VCaP (cell line): ENCODE measurements at regions not wholly inside any gene's neighbourhood (a gene's known extent, or its start where the extent isn't known, plus 50 kb on each side); places are given as distances from the start of the nearest gene placed in this dataset.

Experiments used
- H3K27ac ChIP-seq: fragments of 450-650 bp; 2 replicates; pipeline ENCODE4 v1.5.1; 2017
- CTCF ChIP-seq: fragments of 450-650 bp; conservative IDR thresholded peaks from 2 replicates; pipeline ENCODE4 v1.5.1; 2017; ENCODE audit warnings: mild to moderate bottlenecking, moderate library complexity

- no peak overlapping the region for H3K27ac ChIP-seq
- no peak for TF ChIP-seq CTCF
Observed at GRCh38 chr19:30119180-30119908, 177.3 kb downstream of the URI1 start.

GRCh38 chr19:30120860-30121484, 178.9 kb downstream of the URI1 start:
- no peak for TF ChIP-seq CTCF
- H3K27ac ChIP-seq: no peak overlapping the region

DNA sequence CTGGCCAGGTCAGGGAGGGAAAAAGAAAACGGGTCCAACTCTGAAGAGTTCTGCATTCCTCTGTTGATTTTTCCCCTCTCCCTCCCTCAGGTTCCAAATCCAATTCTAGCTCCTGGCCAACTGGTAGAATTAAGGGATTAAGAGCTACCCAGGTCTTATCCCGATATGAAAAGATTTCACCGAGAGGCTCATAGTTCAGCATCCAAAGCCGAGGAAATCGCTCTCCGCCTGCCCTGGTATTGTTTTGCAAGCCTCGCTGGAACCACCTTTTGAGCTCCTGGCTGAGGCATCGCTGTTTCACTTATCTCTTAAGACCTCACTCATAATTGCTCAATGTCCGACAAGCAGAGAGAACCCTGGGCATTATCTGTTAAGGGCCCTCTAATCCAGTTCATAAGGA, 180.4 kb downstream of the URI1 start:
- TF ChIP-seq CTCF: no peak
- no peak overlapping the region for H3K27ac ChIP-seq

- no peak overlapping the region for H3K27ac ChIP-seq
- no peak for TF ChIP-seq CTCF
Observed at GRCh38 chr19:30123119-30123518, 181.1 kb downstream of the URI1 start.

DNA sequence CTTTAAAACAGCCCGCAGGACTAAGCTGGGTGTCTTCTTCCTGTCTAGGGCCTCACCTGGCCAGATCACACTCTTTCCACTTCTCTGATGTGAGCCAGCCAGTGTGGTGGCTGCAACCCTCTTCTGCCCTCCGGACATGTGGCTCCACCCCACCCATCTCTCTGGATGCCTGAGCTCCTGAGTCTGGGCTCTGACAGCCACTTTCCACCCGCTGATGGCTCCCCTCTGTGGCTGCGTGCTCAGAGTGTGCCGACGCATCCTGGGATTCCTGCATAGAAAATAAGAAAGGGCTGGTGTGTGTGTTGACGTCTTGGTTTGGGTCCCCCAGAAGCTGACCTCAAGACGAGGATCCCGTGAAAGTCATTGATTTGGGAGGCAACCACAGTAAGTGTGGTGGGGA, 181.6 kb downstream of the URI1 start:
- H3K27ac ChIP-seq: no peak overlapping the region
- TF ChIP-seq CTCF: no peak

DNA sequence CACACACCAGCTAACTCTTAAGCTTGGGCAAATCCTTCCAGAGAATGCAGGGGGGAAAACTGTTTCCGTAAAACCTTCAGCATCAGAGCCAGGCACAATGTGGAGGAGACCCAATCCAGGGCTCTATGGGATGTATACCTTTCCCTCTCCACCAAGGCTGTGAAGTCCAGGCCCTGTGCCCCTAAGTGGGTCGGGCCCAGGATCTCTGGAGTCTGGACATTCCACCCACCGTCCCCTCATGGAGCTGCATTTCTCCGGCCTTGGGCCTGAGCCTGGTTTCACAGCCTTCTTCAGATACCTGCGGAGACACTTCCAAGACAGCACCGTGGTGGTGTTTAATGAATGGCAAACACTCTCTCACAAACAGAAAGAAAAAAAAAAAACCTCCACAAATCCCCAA, 186.2 kb downstream of the URI1 start:
- no peak overlapping the region for H3K27ac ChIP-seq
- TF ChIP-seq CTCF: no peak

DNA sequence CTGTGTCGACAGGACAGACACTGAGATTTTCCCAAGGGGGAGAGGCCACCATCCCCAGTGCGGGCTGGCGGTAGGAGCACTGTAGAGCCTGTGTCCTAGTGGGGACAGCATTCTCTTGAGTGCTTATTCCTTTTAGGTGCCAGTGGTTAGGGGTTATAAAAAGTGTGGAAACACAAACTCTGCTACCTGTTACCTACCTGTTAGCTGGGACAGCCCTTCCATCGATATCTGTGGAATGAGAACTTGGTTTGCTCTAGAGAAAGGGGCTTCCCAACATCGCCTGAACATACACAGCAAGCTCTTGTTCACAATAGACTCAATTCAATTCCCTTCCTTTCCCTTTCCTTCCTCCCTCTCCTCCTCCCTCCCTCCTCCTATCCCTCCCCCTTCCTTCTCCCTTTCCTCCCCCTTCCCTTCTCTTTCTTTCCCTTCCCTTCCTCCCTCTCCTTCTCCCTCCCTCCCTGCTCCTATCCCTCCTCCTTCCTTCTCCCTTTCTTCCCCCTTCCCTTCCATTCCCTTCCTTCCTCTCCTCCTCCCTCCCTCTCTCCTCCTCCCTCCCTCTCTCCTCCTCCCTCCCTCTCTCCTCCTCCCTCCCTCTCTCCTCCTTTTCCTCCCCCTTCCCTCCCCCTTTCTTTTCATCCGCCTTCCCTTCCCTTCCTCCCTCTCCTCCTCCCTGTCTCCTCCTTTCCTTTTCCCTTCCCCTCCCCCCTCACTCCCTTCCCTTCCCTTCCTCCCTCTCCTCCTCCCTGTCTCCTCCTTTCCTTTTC, 188.5 kb downstream of the URI1 start:
- no peak overlapping the region for H3K27ac ChIP-seq
- TF ChIP-seq CTCF: no peak
